HepG2 (cell line): ENCODE measurements at regions not wholly inside any gene's neighbourhood (a gene's known extent, or its start where the extent isn't known, plus 50 kb on each side); places are given as distances from the start of the nearest gene placed in this dataset.

Source experiments
- CBX5 ChIP-seq: sonication (generic); formaldehyde crosslinking; IDR thresholded peaks from 2 replicates; pipeline ENCODE4 v1.4.0; 2020; ENCODE audit warnings: missing genetic modification reagents, borderline replicate concordance
- EHMT2 ChIP-seq: fragments of 200-600 bp; sonication (generic); IDR thresholded peaks from 2 replicates; pipeline ENCODE4 v1.7.0; 2017; ENCODE audit warnings: antibody characterized with exemption, low read depth, low read length, borderline replicate concordance
- KAT2B ChIP-seq: fragments of 150-350 bp; IDR thresholded peaks from 2 replicates; pipeline ENCODE4 v1.6.1; 2014; ENCODE audit warnings: low read depth, low read length, borderline replicate concordance
- PHF8 ChIP-seq: sonication (generic); formaldehyde crosslinking; IDR thresholded peaks from 2 replicates; pipeline ENCODE4 v1.5.0; 2020; ENCODE audit warnings: missing genetic modification reagents
- POLR2A ChIP-seq, 2 experiments: IDR thresholded peaks; 2 replicates each; pipeline ENCODE4 v1.6.1; 2011; ENCODE audit warnings: low read depth in 2 of 2, low read length in 2 of 2, mild to moderate bottlenecking in 1 of 2, moderate library complexity in 1 of 2; ENCODE audit not compliant: insufficient read depth in 1 of 2
- ZNF484 ChIP-seq: sonication (generic); formaldehyde crosslinking; IDR thresholded peaks from 2 replicates; pipeline ENCODE4 v1.5.1; 2020; ENCODE audit warnings: mild to moderate bottlenecking, low read depth, missing genetic modification reagents, borderline replicate concordance
- TF ChIP-seq, protein P1 (sequence below): sonication (generic); formaldehyde crosslinking; IDR thresholded peaks from 2 replicates; pipeline ENCODE4 v1.5.0; 2020; ENCODE audit warnings: mild to moderate bottlenecking, missing genetic modification reagents, moderate library complexity
- TF ChIP-seq, protein P2 (sequence below): sonication (generic); formaldehyde crosslinking; IDR thresholded peaks from 2 replicates; pipeline ENCODE4 v1.8.1; 2023; ENCODE audit warnings: mild to moderate bottlenecking, moderate library complexity, missing genetic modification reagents
- TF ChIP-seq, protein P3 (sequence below), 2 experiments: IDR thresholded peaks; 2 replicates each; pipeline ENCODE4 v1.6.1; 2011 to 2012; ENCODE audit warnings: low read length in 2 of 2, borderline replicate concordance in 1 of 2, low read depth in 1 of 2, mild to moderate bottlenecking in 1 of 2, moderate library complexity in 1 of 2

DNA sequence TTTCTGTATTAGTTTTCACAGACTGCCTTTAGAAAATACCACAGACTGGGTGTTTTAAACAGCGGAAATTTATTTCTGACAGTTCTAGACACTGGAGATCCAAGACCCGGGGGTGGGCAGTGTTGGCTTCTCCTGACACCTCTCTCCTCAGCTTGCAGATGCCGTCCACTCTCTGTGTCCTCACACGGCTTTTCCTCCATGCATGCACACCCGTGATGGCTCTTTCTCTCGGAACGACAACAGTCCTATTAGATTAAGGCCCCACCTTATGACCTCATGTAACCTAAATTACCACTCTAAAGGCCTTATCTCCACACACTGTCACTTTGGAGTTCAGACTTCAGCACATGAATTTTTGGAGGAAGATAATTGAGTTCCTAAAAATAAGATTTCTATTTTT, 142.9 kb upstream of the VWC2 start:
- TF ChIP-seq EHMT2, result no peak
- no peak for TF ChIP-seq PHF8 (CRISPR knock-in tag)
- TF ChIP-seq KAT2B, result no peak
- TF ChIP-seq, protein P1, sequence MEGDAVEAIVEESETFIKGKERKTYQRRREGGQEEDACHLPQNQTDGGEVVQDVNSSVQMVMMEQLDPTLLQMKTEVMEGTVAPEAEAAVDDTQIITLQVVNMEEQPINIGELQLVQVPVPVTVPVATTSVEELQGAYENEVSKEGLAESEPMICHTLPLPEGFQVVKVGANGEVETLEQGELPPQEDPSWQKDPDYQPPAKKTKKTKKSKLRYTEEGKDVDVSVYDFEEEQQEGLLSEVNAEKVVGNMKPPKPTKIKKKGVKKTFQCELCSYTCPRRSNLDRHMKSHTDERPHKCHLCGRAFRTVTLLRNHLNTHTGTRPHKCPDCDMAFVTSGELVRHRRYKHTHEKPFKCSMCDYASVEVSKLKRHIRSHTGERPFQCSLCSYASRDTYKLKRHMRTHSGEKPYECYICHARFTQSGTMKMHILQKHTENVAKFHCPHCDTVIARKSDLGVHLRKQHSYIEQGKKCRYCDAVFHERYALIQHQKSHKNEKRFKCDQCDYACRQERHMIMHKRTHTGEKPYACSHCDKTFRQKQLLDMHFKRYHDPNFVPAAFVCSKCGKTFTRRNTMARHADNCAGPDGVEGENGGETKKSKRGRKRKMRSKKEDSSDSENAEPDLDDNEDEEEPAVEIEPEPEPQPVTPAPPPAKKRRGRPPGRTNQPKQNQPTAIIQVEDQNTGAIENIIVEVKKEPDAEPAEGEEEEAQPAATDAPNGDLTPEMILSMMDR (CRISPR knock-in tag), result no peak
- TF ChIP-seq POLR2A (IDR thresholded peaks at IDR 0.05; ENCODE audit: insufficient read depth in 1 of 2, low read depth in 2 of 2, low read length in 2 of 2), result no peak
- TF ChIP-seq, protein P2, sequence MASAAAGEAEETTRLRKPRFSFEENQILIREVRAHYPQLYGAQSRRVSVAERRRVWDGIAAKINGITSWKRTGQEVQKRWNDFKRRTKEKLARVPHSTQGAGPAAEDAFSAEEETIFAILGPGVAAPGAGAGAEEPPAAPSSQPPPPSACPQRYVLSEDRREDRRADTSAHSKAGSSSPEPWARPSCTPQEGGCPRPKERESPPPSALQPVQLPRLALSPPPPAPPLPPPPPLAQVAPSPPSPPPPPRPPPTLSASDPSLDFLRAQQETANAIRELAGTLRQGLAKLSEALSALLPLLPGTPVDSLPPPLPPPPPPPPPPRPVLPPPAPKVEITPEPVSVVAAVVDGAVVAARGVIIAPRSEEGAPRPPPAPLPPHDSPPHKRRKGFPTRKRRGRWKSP (CRISPR knock-in tag), result no peak
- TF ChIP-seq CBX5 (CRISPR knock-in tag), result no peak
- TF ChIP-seq, protein P3, sequence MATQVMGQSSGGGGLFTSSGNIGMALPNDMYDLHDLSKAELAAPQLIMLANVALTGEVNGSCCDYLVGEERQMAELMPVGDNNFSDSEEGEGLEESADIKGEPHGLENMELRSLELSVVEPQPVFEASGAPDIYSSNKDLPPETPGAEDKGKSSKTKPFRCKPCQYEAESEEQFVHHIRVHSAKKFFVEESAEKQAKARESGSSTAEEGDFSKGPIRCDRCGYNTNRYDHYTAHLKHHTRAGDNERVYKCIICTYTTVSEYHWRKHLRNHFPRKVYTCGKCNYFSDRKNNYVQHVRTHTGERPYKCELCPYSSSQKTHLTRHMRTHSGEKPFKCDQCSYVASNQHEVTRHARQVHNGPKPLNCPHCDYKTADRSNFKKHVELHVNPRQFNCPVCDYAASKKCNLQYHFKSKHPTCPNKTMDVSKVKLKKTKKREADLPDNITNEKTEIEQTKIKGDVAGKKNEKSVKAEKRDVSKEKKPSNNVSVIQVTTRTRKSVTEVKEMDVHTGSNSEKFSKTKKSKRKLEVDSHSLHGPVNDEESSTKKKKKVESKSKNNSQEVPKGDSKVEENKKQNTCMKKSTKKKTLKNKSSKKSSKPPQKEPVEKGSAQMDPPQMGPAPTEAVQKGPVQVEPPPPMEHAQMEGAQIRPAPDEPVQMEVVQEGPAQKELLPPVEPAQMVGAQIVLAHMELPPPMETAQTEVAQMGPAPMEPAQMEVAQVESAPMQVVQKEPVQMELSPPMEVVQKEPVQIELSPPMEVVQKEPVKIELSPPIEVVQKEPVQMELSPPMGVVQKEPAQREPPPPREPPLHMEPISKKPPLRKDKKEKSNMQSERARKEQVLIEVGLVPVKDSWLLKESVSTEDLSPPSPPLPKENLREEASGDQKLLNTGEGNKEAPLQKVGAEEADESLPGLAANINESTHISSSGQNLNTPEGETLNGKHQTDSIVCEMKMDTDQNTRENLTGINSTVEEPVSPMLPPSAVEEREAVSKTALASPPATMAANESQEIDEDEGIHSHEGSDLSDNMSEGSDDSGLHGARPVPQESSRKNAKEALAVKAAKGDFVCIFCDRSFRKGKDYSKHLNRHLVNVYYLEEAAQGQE (IDR thresholded peaks at IDR 0.05; ENCODE audit: borderline replicate concordance in 1 of 2, low read depth in 1 of 2, low read length in 2 of 2), result no peak
- TF ChIP-seq ZNF484, result no peak
